ENCODE measurements at regions not wholly inside any gene's neighbourhood (a gene's known extent, or its start where the extent isn't known, plus 50 kb on each side); places are given as distances from the start of the nearest gene placed in this dataset.

DNA sequence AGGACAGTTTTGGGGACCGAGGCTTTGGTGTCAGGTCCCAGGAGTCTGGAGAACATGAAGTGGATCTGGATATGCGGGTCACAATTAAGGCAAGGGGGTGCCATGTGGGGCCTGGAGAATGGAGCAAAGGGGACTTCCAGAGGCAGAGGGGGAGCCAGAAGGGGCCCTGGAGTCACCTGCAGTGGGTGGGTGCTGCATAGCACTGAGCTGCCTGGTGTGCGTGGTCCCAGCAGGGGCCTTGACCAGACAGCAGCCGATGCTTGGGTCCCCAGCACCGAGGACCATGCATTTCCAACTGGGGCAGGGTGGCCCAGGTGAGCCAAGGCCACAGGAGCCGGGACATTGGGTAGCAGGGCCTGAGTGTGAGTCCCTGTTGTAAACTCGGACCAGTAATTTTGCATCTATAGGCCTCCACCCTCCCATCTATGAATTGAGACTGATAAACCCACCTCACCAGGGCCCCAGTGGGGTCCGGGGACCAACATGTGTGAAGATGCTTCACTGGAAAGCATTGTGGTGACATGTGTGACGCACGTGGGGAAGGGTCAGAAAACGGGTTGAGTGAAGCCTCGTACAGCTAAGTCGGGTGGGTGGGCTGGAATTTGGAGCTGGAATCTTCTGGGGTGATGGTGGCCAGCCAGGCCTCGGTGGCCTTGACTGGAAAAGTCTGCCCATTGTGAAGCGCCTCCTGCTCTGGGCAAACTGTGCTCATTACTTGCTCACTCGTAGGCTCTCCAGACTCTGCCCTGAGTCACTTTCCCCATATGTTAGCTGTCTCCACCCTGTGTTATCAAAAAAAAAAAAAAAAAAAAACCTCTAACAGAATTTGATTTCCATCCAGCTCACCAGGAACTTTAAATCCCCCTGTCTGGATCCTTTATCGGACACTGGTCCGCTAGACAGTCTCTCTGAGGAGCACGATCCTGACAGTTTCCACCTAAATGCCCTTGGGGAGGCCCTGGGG lies 90.5 kb upstream of the ZNF469 start:
- no peak for DNase-seq

GRCh38 chr16:88293097-88293496 lies 89.7 kb upstream of the ZNF469 start:
- no peak for DNase-seq

- no peak for DNase-seq
Measured at GRCh38 chr16:88295671-88296436, 86.9 kb upstream of the ZNF469 start.

GRCh38 chr16:88296437-88297177 lies 86.2 kb upstream of the ZNF469 start:
- DNase-seq: no peak

- DNase-seq: no peak
Measured at GRCh38 chr16:88297178-88297720, 85.5 kb upstream of the ZNF469 start.

- DNase-seq: no peak
Measured at GRCh38 chr16:88298181-88298832, 84.5 kb upstream of the ZNF469 start.

- DNase-seq: no peak
Measured at GRCh38 chr16:88298833-88299745, 83.7 kb upstream of the ZNF469 start.

DNA sequence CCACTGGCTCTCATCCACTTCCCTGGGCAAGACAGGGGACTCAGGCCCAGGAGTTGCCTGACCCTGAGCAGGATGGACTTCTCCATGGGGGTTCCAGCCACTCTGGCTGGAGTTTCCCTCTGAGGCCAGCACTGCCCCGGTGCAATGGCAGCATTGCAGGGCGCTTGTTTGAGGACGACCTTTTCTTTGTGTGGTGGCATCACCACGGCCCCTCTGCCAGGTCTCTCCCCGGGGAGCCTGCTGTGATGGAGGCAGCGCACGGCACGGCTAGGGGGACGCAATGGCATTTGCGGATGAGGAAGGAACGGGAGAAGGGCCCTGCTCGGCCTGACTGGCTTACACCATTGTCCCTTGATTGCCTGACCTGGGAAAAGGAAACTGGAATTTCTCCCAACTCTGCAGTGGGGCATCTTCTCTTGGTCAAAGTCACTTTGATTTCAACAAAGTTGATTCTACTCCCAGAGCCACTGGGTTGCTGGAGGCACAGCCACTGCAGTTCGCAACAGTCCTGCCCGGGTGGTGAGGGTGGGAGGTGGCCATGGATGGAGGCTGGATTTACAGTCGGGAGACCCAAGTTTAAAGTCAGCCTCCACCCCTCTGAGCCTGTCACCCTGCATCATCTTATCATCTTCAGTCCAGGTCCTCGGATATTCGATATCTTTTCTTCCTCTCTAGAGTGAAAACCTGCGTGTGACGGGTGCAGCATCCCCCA lies 82.9 kb upstream of the ZNF469 start:
- DNase-seq: no peak

- no peak for DNase-seq
Measured at GRCh38 chr16:88300463-88300835, 82.3 kb upstream of the ZNF469 start.

- DNase-seq: no peak
Measured at GRCh38 chr16:88301431-88301830, 81.3 kb upstream of the ZNF469 start.

GRCh38 chr16:88301886-88302285 lies 80.9 kb upstream of the ZNF469 start:
- DNase-seq: no peak

DNA sequence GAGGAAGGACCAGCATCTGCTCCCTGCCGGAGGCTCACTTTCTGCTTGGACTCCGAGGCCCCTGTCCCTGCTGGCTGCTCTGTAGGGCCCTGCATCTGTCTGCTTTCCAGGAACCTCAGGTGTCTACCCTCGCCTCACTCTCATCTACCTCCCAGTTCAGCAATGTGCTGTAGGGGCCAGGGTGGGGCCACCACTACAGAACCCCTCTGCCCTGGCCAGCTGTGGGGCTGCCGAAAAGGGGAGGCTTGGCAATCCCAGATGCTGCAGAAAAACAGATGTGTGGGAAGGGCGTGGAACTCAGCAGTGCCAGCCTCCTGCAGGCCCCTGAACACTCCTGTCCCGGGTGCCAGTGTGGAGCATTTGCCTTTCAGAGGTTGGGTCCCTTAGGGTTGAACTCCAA lies 80.1 kb upstream of the ZNF469 start:
- DNase-seq: no peak

- DNase-seq: no peak
Measured at GRCh38 chr16:88303405-88303804, 79.4 kb upstream of the ZNF469 start.

GRCh38 chr16:88303890-88304819 lies 78.6 kb upstream of the ZNF469 start:
- DNase-seq: no peak

- no peak for DNase-seq
Measured at GRCh38 chr16:88305176-88305575, 77.6 kb upstream of the ZNF469 start.

DNA sequence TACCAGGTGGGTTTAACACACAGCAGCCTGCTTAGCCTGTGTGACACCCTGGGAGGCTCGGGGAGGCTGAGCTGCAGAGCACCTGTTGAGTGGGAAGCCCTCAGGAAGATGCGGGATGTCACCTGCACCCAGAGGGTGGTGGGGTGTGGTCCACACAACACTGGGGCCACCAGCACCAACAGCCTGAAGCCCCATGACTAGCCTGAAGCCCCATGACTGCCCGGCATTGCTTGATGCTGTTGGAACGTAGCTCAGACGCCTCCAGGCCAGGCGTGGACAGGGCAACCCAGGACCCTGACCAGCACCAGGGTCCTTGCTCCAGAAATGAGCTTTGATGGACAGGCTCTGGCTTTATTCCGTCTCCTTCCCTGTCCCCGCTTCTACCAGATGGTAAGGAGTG lies 76.3 kb upstream of the ZNF469 start:
- DNase-seq: no peak

GRCh38 chr16:88306860-88307545 lies 75.8 kb upstream of the ZNF469 start:
- DNase-seq: peak; percentile 64

DNA sequence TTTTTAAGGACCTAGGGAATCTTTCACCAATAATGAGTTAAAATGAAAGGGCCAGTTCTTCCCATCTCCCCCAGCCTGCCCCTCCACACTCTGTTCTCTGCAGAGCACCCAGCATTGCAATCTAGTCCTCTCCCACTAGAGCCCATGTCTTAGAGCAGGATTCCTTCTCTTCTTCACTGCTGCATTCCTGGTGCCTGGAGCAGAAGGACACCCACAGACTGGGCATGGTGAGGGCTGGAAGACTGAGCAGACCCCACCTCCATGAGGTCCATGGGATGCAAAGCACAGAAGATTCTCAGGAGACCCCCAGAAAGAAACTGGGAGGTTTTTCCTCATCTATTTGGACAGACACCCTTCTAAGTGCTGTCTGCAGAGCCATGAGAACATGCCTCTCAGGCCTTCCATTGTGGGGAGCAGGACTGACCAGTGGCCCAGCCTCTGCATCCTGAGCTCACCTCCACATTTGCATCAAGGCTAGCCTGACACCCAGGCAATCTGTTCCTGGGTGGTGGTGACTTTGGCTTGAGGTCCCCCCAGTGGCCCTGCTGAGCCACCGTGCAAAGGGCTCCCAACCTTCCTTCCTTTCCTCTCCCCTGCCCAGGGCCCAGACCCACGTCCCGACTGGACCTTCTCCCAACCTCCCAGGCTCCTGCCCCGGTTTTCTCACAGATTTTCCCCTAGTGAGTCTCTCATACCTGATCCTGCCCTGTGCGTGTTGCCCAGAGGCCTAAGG lies 74.2 kb upstream of the ZNF469 start:
- DNase-seq: no peak

Measured in OCI-M1 (cell line).